ENCODE measurements at regions not wholly inside any gene's neighbourhood (a gene's known extent, or its start where the extent isn't known, plus 50 kb on each side); places are given as distances from the start of the nearest gene placed in this dataset.

GRCh38 chr13:64311948-64312347 is 2896.3 kb upstream of the PCDH20 start:
- Histone ChIP-seq H2AFZ (ENCODE audit: low read depth, low read length) (no peak overlapping the region), H3K9me3 (replicated peaks; ENCODE audit: control insufficient read depth, insufficient read depth, low read length) (no peaks in the 10 kb centered on the region), H3K27me3 (ENCODE audit: control insufficient read depth in 2 of 2, insufficient read depth in 2 of 2, low read length in 2 of 2) (no peaks in the 10 kb centered on the region), H3K36me3 (ENCODE audit: control insufficient read depth in 2 of 2, extremely low read depth in 1 of 2, insufficient read depth in 2 of 2, low read length in 2 of 2) (no peaks in the 10 kb centered on the region), H3K4me3 (replicated peaks in 1 of 3; ENCODE audit: insufficient read depth in 1 of 3, low read depth in 1 of 3, low read length in 3 of 3) (no peak overlapping the region), H4K20me1 (replicated peaks; ENCODE audit: control insufficient read depth, extremely low read depth, insufficient read depth, low read length) (no peaks in the 10 kb centered on the region), H3K27ac (ENCODE audit: insufficient read depth, low read depth, low read length) (no peak overlapping the region), H3K4me1 (ENCODE audit: control insufficient read depth, extremely low read depth, insufficient read depth, low read length) (no peaks in the 10 kb centered on the region), H3K9ac (replicated peaks; ENCODE audit: extremely low read depth, insufficient read depth, low read length) (no peak overlapping the region), H3K4me2 (ENCODE audit: insufficient read depth, low read length) (no peak overlapping the region), H3K79me2 (ENCODE audit: control insufficient read depth, insufficient read depth, low read length) (no peaks in the 10 kb centered on the region), H3K9me1 (replicated peaks; ENCODE audit: control insufficient read depth, extremely low read depth, insufficient read depth, low read length) (no peaks in the 10 kb centered on the region)
- intact Hi-C loops (cut with micrococcal nuclease) (no loop called here), dilution Hi-C loops (cut with MboI; ENCODE audit: extremely low pct_ligation_motif_present, low sequenced_read_pairs) (no loop called here)
- no TSS peak for BruUV-seq (replicated peaks)
- FAIRE-seq (no peak), DNase-seq (ENCODE audit: low read depth, low spot score) (no peak)
- CTCF ChIA-PET: no interaction called here
- no peak for TF ChIP-seq JUN (IDR thresholded peaks at IDR 0.05; ENCODE audit: borderline replicate concordance, insufficient read depth, insufficient read length, low read depth)
- TF ChIP-seq CTCF (IDR thresholded peaks at IDR 0.05; ENCODE audit: extremely low read depth in 1 of 2, insufficient read depth in 1 of 2, low read depth in 1 of 2, low read length in 2 of 2): no peak
- no peak for TF ChIP-seq POLR2AphosphoS5 (IDR thresholded peaks at IDR 0.05; ENCODE audit: insufficient read depth, low read depth, low read length)
- TF ChIP-seq MYC (IDR thresholded peaks at IDR 0.05; ENCODE audit: low read depth, low read length): no peak
- no peak for TF ChIP-seq FOS (IDR thresholded peaks at IDR 0.05; ENCODE audit: borderline replicate concordance, insufficient read depth, low read length)
- no peak for TF ChIP-seq POLR2A (IDR thresholded peaks at IDR 0.05; ENCODE audit: low read depth, low read length)
- no peak for TF ChIP-seq MAX (IDR thresholded peaks at IDR 0.05; ENCODE audit: insufficient read depth, insufficient read length)
- no peak for TF ChIP-seq EZH2 (IDR thresholded peaks at IDR 0.05; ENCODE audit: borderline replicate concordance, low read depth, low read length, severe bottlenecking)
- TF ChIP-seq GATA2 (IDR thresholded peaks at IDR 0.05; ENCODE audit: insufficient read depth, insufficient read length, low read depth, low read length): no peak
- POLR2A ChIA-PET: no interaction called here

Measured in endothelial cell of umbilical vein (primary cell).